Activated naive CD8-positive, alpha-beta T cell treated with anti-CD3 and anti-CD28 coated beads, Interleukin-2, amount 10 ng/mL, durations not matched to agents 7 days and 5 days (primary cell): ENCODE measurements at regions not wholly inside any gene's neighbourhood (a gene's known extent, or its start where the extent isn't known, plus 50 kb on each side); places are given as distances from the start of the nearest gene placed in this dataset.

Experiments
- ATAC-seq: fragments of 150-1000 bp; cut with Tn5 transposase; one replicate; pipeline ENCODE4 v1.10.0; 2021; ENCODE audit warnings: low read depth, moderate library complexity
- POLR2A ChIA-PET: fragments of 350-600 bp; sonication (Branson Sonifier 250); formaldehyde crosslinking; loops from one replicate; lab custom pipeline; 2021; ENCODE audit warnings: antibody characterized with exemption; lab: Charles Lee
- DNase-seq: peaks from one replicate; pipeline ENCODE4 v3.0.0; 2021
- H3K27ac Mint-ChIP-seq: one replicate; pipeline ENCODE4 v1.8.0; 2022; ENCODE audit warnings: mild to moderate bottlenecking, mixed read lengths
- H3K27me3 Mint-ChIP-seq: one replicate; pipeline ENCODE4 v1.8.0; 2022; ENCODE audit warnings: mild to moderate bottlenecking, moderate library complexity, mixed read lengths
- H3K36me3 Mint-ChIP-seq: one replicate; pipeline ENCODE4 v1.8.0; 2021; ENCODE audit warnings: mild to moderate bottlenecking, mixed read lengths
- H3K4me1 Mint-ChIP-seq: one replicate; pipeline ENCODE4 v1.8.0; 2021; ENCODE audit warnings: mixed read lengths
- H3K4me3 Mint-ChIP-seq: one replicate; pipeline ENCODE4 v1.8.0; 2022; ENCODE audit warnings: mild to moderate bottlenecking, moderate library complexity, mixed read lengths
- H3K9me3 Mint-ChIP-seq: one replicate; pipeline ENCODE4 v1.8.0; 2021; ENCODE audit warnings: mixed read lengths

DNA sequence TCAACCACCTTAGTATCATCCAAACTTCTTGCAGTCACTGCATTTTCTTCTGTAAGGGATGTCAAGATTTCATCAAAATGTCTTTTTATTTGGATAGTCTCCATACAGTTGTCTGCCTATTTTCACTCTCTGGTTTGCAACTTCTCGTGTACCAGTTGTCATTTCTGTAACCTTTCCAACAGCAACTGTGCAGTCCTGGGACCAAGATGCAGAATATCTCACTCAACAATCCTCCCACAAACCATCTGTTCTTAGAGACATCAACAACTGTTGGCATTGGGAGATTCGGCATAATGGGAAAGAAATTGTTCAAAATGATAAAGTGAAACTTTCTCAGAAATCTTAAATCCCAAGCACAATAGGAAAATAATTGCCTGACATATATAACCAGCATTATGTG is 933.6 kb upstream of the SLC39A10 start:
- no peak for ATAC-seq
- Mint-ChIP-seq H3K4me3 (no peak overlapping the region), H3K27me3 (no peaks in the 10 kb centered on the region), H3K4me1 (no peaks in the 10 kb centered on the region), H3K9me3 (no peaks in the 10 kb centered on the region), H3K27ac (no peak overlapping the region), H3K36me3 (no peaks in the 10 kb centered on the region)
- POLR2A ChIA-PET = no interaction called here
- DNase-seq = no peak

DNA sequence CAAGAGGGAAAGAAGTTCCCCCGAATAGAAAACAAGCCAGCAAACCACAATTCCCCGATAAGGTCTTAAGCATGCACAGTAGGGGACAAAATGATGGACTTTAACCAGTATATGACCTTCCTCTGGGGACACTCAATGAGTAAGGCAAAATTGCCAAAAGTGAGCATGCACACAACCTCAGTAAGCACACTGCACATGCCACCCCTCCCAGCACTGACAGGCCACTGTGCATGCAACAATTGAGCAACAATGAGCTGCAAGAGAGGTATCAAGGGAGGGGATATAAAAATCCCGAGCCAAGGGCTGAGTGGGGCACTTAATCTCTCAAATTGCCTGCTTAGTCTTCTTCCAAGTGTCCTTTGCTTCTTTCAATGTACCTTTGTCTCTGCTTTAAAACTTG is 935.8 kb upstream of the SLC39A10 start:
- no peaks in the 10 kb centered on the region for H3K36me3 Mint-ChIP-seq
- no peak overlapping the region for H3K4me3 Mint-ChIP-seq
- POLR2A ChIA-PET = no interaction called here
- ATAC-seq (no peak), DNase-seq (no peak)
- no peaks in the 10 kb centered on the region for H3K9me3 Mint-ChIP-seq
- no peaks in the 10 kb centered on the region for H3K4me1 Mint-ChIP-seq
- H3K27ac Mint-ChIP-seq = no peak overlapping the region
- no peaks in the 10 kb centered on the region for H3K27me3 Mint-ChIP-seq

DNA sequence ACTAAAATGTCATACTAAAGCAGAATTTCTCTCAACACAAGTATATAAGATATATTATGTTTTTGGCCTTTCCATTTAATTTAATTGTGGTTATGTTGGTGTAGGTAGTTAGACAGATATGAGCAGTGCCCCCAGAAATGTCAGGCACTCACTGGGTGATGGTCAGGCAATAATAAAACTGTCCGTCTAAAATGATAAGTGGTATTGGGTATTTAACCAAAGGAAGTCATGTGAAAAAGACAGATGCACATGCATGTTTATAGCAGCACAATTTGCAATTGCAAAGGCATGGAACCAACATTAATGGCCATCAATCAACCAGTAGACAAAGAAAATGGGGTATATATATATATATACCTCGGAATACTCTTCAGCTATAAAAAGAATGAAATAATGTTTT is 936.6 kb upstream of the SLC39A10 start:
- Mint-ChIP-seq H3K9me3 (no peaks in the 10 kb centered on the region), H3K27ac (no peak overlapping the region), H3K27me3 (no peaks in the 10 kb centered on the region), H3K4me1 (no peaks in the 10 kb centered on the region), H3K4me3 (no peak overlapping the region), H3K36me3 (no peaks in the 10 kb centered on the region)
- POLR2A ChIA-PET = no interaction called here
- DNase-seq = no peak
- ATAC-seq = no peak

DNA sequence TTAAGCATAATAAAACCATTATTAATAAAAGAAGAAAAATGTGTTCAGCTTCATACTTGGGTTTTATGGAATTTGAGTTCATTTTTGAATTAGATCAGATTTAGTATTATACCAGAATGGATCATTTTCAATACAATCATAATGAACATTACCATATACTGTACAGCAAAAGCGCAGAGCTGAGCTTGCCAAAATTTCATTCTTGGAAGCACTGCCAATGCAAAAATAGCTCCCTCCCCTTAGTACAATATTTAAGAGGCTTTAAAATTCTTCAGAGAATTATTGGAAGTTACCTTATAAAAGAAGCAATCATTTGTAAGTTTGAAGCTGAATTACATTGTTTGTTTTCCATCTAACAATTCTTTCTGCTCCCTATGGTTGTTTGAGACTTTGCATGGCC is 938.1 kb upstream of the SLC39A10 start:
- H3K9me3 Mint-ChIP-seq = no peaks in the 10 kb centered on the region
- no peaks in the 10 kb centered on the region for H3K4me1 Mint-ChIP-seq
- DNase-seq (no peak), ATAC-seq (no peak)
- POLR2A ChIA-PET = no interaction called here
- no peaks in the 10 kb centered on the region for H3K36me3 Mint-ChIP-seq
- H3K4me3 Mint-ChIP-seq = no peak overlapping the region
- no peaks in the 10 kb centered on the region for H3K27me3 Mint-ChIP-seq
- H3K27ac Mint-ChIP-seq = no peak overlapping the region

DNA sequence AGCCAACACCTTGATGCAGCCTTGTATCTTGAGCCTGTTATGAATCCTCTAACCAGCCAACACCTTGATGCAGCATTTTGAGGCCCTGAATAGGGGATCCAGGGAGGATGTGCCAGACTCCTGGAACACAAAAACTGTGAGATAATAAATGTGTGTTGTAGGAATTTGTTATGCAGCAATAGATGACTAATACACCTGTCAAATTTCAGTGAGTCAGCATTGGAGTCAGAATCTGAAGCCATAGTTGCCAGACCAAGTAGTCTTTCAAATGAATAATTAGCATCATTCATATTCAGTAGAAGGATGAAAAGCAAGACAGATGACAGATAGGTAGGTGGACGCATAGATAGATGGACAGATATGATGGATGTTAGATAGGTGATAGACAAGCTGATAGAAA is 942.5 kb upstream of the SLC39A10 start:
- Mint-ChIP-seq H3K9me3 (no peaks in the 10 kb centered on the region), H3K4me3 (no peak overlapping the region), H3K27me3 (no peaks in the 10 kb centered on the region), H3K27ac (no peak overlapping the region), H3K4me1 (no peaks in the 10 kb centered on the region), H3K36me3 (no peaks in the 10 kb centered on the region)
- no peak for DNase-seq
- ATAC-seq = no peak
- POLR2A ChIA-PET = no interaction called here

DNA sequence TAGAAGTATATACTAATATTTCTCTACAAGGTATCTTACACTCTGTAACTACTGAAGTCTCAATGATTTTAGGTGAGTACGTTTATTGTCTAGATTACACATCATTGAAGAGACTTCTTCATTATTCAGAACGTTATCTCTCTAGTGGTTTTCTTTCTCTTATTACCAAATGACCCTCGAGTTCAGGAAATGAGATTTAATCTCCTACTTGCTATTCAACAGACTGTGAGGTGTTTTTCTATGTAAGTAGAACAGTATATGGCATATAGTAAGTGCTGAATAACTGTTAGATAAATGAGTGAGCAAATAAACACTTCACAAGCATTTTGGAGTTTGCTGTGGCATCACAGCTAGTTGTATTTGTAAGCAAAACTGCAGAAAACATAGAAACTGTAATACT is 947.2 kb upstream of the SLC39A10 start:
- POLR2A ChIA-PET = no interaction called here
- Mint-ChIP-seq H3K27me3 (no peaks in the 10 kb centered on the region), H3K4me1 (no peaks in the 10 kb centered on the region), H3K4me3 (no peak overlapping the region), H3K9me3 (no peaks in the 10 kb centered on the region), H3K27ac (no peak overlapping the region), H3K36me3 (no peaks in the 10 kb centered on the region)
- no peak for DNase-seq
- ATAC-seq = no peak

DNA sequence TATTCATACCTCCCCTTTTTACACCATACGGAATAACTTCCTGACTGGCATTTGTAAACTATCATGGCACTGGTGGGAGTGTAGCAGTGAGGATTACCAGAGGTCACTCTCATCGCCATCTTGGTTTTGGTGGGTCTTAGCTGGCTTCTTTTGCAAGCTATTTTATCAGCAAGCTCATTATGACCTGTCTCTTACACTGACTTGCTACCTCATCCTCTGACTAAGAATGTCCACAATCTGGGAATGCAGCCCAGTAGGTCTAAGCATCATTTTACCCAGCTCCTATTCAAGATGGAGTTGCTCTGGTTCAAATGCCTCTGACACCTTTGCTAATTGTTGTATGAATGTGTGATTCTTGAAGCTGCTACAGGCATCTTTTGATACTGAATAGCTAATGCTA is 950.8 kb upstream of the SLC39A10 start:
- no peak overlapping the region for H3K4me3 Mint-ChIP-seq
- DNase-seq (no peak), ATAC-seq (no peak)
- no peaks in the 10 kb centered on the region for H3K27me3 Mint-ChIP-seq
- no peaks in the 10 kb centered on the region for H3K4me1 Mint-ChIP-seq
- no peaks in the 10 kb centered on the region for H3K36me3 Mint-ChIP-seq
- POLR2A ChIA-PET = no interaction called here
- H3K9me3 Mint-ChIP-seq = no peaks in the 10 kb centered on the region
- H3K27ac Mint-ChIP-seq = no peak overlapping the region

DNA sequence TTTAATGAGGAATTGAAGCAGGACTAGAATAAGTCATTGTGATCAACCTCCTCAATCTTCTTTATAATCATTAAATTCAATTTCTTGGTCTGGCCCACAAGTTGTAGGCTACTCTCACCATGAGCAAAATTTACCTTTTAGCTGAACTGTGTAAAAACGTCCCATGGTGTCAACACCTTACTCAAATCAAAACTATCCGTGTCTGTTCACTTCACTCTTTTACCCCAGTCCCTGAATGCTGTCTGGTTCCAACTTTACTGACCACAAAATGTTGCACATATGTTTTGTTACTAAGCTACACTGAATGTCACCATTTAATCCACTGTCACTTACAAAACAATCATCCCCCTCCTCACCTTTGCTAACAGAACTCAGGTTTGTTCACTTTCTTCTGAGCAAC is 951.6 kb upstream of the SLC39A10 start:
- H3K9me3 Mint-ChIP-seq = no peaks in the 10 kb centered on the region
- POLR2A ChIA-PET = no interaction called here

DNA sequence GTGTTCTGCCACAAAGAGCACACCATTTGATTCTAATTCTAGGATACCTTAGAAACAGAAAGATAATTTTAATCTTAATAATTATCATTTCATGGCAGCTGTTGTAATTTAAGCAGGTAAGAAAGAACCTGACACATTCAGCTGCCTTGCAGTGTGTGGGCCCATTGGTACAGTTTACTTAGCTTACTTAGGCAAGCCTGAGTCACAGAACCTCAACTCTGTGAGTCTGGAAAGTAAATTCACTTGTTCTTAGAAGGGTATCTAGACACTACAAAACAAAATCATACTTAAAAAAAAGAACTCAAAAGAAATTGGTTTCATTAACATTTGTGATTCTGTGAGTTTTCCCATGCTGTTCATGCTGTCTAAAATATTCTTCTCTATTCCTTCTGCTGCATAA is 956.3 kb upstream of the SLC39A10 start:
- no peak for ATAC-seq
- Mint-ChIP-seq H3K9me3 (no peaks in the 10 kb centered on the region), H3K27ac (no peak overlapping the region), H3K4me3 (no peak overlapping the region), H3K4me1 (no peaks in the 10 kb centered on the region), H3K36me3 (no peaks in the 10 kb centered on the region), H3K27me3 (no peaks in the 10 kb centered on the region)
- no peak for DNase-seq
- POLR2A ChIA-PET = no interaction called here

More for the DNA sequence above, 951.6 kb upstream of the SLC39A10 start:
- Mint-ChIP-seq H3K4me3 (no peak overlapping the region), H3K4me1 (no peaks in the 10 kb centered on the region), H3K27ac (no peak overlapping the region), H3K27me3 (no peaks in the 10 kb centered on the region), H3K36me3 (no peaks in the 10 kb centered on the region)
- DNase-seq (no peak), ATAC-seq (no peak)

DNA sequence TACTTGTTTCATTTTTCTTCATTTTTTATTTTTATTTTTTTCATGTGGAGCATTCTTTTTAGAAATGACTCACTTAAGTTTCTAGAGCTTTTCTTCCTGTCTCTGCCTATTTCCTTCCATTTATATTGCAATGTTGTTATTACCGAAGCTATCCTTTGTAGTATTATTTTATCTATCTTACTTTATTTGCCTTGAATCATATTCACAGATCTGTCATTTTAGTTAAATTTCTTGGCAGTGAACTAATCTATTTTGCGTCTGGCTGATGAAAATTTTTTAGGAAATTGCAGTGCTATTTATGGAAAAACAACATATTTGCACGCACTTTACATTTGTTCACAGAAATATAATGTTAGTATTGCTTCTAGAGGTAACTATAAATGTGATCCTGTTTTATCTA is 956.9 kb upstream of the SLC39A10 start:
- DNase-seq = no peak
- no peaks in the 10 kb centered on the region for H3K36me3 Mint-ChIP-seq
- H3K27me3 Mint-ChIP-seq = no peaks in the 10 kb centered on the region
- ATAC-seq = no peak
- no peaks in the 10 kb centered on the region for H3K9me3 Mint-ChIP-seq
- H3K4me3 Mint-ChIP-seq = no peak overlapping the region
- H3K27ac Mint-ChIP-seq = no peak overlapping the region
- POLR2A ChIA-PET = no interaction called here
- no peaks in the 10 kb centered on the region for H3K4me1 Mint-ChIP-seq

DNA sequence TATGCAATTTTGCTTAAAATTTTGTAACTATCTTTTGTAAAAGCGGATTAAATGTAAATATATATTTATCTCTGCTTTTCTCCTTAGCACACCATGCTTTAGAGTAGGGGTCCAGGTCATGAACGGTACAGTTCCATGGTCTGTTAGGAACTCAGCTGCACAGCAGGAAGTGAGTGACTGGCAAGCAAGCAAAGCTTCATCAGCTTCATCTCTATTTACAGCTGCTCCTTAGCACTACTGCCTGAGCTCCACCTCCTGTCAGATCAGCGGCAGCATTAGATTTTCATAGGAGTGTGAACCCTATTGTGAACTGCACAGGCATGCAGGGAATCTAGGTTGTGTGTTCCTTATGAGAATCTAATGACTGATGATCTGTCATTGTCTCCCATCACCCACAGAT is 959.0 kb upstream of the SLC39A10 start:
- POLR2A ChIA-PET = no interaction called here
- DNase-seq = no peak
- Mint-ChIP-seq H3K27ac (no peak overlapping the region), H3K4me1 (no peaks in the 10 kb centered on the region), H3K4me3 (no peak overlapping the region), H3K9me3 (peaks cover 1% of the 10 kb centered on the region), H3K36me3 (no peaks in the 10 kb centered on the region), H3K27me3 (no peaks in the 10 kb centered on the region)
- no peak for ATAC-seq

DNA sequence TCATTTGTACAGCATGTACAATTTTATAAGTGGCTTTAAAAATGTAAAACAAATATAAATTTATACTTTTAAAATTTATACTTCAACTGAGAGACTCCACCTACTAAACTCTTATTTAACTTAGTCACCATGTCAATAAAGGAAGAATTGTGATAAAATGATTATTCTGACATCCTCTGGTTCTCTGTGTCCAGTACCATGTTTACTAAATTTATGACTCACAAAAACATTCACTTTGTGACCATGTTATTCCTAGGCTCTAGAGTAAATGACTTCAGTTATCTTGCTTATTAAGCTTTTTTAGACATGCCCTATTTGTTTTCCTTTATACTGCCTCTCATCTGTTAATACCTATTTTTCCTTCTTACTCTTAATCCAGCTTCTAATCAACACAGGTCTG is 959.6 kb upstream of the SLC39A10 start:
- POLR2A ChIA-PET = no interaction called here
- H3K27ac Mint-ChIP-seq = no peak overlapping the region
- H3K27me3 Mint-ChIP-seq = no peaks in the 10 kb centered on the region
- H3K9me3 Mint-ChIP-seq = peaks cover 1% of the 10 kb centered on the region
- DNase-seq (no peak), ATAC-seq (no peak)
- no peaks in the 10 kb centered on the region for H3K4me1 Mint-ChIP-seq
- H3K36me3 Mint-ChIP-seq = no peaks in the 10 kb centered on the region
- H3K4me3 Mint-ChIP-seq = no peak overlapping the region

DNA sequence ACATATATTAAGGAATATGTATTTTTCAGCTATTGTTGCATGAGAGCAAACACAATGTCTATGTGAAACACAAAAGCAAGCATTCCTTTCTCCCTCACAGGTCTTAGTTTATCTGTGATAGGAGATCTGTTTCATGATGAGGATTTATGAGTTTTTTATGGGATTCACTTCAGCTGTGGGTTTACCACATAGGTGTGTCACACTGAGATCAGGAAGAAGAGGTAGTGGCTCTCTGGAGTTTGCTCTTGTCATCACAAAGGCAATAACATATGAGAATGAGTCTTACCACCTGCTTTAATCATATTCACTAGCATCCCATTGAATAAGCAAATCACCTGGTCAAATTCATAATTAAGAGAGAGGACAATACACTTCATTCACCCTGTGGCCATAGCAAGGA is 960.3 kb upstream of the SLC39A10 start:
- no peak for DNase-seq
- Mint-ChIP-seq H3K36me3 (no peaks in the 10 kb centered on the region), H3K4me1 (no peaks in the 10 kb centered on the region), H3K27ac (no peak overlapping the region), H3K4me3 (no peak overlapping the region), H3K9me3 (peaks cover 1% of the 10 kb centered on the region), H3K27me3 (no peaks in the 10 kb centered on the region)
- no peak for ATAC-seq
- POLR2A ChIA-PET = no interaction called here

DNA sequence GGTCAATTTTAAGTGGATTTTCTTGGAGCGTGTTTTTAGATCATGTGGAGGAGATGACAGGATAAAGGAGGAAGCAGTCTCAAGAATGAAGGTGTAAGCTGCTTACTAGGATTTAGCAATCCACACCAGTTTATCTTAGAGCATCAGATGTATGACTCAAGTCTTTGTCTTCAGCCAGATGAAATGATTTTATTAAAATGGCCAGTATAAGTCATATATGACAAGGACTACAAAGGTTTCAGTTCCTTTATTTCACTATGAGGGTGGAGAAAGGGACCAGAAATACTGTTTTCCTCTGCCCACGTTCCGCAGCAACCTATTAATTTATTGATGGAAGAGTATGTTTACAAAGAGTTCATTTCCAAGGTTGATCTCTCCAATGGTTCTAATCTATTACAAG is 970.5 kb upstream of the SLC39A10 start:
- Mint-ChIP-seq H3K36me3 (no peaks in the 10 kb centered on the region), H3K27me3 (no peaks in the 10 kb centered on the region), H3K4me1 (no peaks in the 10 kb centered on the region), H3K4me3 (no peak overlapping the region), H3K27ac (no peak overlapping the region), H3K9me3 (no peaks in the 10 kb centered on the region)
- POLR2A ChIA-PET = no interaction called here
- DNase-seq (no peak), ATAC-seq (no peak)

DNA sequence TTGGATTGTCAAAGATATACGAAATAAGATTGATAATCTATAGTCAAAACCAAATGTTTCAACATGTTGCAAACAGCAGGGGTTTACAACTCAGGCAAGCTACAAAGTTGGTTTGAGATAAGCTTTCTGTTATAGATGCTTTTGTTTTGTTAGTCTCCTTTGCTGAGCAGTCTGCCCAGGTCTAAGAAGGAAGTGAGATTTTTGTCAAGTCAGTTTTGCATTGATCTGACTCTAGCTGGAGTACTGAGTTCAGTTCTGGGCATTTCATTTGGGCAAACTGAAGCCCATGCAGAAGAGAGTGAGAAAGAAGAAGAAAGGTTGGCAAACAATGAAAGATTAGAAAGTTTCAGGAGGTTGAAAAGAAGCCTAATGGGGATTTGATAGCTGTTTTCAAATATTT is 983.0 kb upstream of the SLC39A10 start:
- Mint-ChIP-seq H3K36me3 (no peaks in the 10 kb centered on the region), H3K27ac (no peak overlapping the region), H3K4me1 (no peaks in the 10 kb centered on the region), H3K4me3 (no peak overlapping the region), H3K27me3 (no peaks in the 10 kb centered on the region), H3K9me3 (no peaks in the 10 kb centered on the region)
- no peak for DNase-seq
- POLR2A ChIA-PET = no interaction called here
- no peak for ATAC-seq
